ENCODE measurements at regions not wholly inside any gene's neighbourhood (a gene's known extent, or its start where the extent isn't known, plus 50 kb on each side); places are given as distances from the start of the nearest gene placed in this dataset.

DNA sequence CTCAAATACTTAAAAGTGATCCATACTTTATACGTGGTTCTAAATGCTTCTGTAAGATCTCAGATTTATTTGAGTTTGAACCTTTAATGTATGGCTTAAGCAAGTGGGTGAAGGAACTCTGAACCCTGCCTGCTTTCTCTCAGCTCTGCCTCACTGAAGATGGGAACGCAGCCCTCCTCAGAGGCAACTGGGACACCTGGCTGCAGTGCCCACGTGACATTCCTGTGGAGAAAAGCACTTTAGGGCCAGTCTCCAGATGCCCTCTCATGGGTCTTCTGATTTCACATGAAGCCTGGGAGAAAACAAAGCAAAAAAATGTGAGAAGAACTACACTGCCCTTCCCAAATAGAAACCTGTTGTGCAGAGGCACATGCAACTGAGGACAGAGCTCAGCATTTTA lies 242.6 kb upstream of the ANKRD30A start:
- Histone ChIP-seq H3K4me1 (ENCODE audit: insufficient read depth, low read length) (no peaks in the 10 kb centered on the region), H3K9me3 (ENCODE audit: low read depth, low read length) (no peaks in the 10 kb centered on the region), H3K27me3 (ENCODE audit: insufficient read depth, low read length) (peaks cover 4% of the 10 kb centered on the region), H3K27ac (ENCODE audit: low read depth, low read length) (no peak overlapping the region), H3K4me3 (ENCODE audit: insufficient read depth, low read length) (no peak overlapping the region), H3K36me3 (ENCODE audit: insufficient read depth, low read length) (no peaks in the 10 kb centered on the region), H2AFZ (ENCODE audit: low read length) (no peak overlapping the region), H3K4me2 (ENCODE audit: insufficient read depth, low read length) (no peak overlapping the region), H4K20me1 (ENCODE audit: insufficient read depth, low read length) (no peaks in the 10 kb centered on the region), H3K79me2 (ENCODE audit: insufficient read depth, low read length) (no peaks in the 10 kb centered on the region)
- DNase-seq (ENCODE audit: insufficient read length, low spot score, missing footprints) = no peak
- TF ChIP-seq, protein P1, sequence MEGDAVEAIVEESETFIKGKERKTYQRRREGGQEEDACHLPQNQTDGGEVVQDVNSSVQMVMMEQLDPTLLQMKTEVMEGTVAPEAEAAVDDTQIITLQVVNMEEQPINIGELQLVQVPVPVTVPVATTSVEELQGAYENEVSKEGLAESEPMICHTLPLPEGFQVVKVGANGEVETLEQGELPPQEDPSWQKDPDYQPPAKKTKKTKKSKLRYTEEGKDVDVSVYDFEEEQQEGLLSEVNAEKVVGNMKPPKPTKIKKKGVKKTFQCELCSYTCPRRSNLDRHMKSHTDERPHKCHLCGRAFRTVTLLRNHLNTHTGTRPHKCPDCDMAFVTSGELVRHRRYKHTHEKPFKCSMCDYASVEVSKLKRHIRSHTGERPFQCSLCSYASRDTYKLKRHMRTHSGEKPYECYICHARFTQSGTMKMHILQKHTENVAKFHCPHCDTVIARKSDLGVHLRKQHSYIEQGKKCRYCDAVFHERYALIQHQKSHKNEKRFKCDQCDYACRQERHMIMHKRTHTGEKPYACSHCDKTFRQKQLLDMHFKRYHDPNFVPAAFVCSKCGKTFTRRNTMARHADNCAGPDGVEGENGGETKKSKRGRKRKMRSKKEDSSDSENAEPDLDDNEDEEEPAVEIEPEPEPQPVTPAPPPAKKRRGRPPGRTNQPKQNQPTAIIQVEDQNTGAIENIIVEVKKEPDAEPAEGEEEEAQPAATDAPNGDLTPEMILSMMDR (IDR thresholded peaks at IDR 0.05; ENCODE audit: extremely low read depth, low read depth, low read length) = no peak

GRCh38 chr10:36880898-36881297 lies 244.5 kb upstream of the ANKRD30A start:
- TF ChIP-seq, protein P1 (IDR thresholded peaks at IDR 0.05; ENCODE audit: extremely low read depth, low read depth, low read length) = peak; percentile 56
- Histone ChIP-seq H2AFZ (ENCODE audit: low read length) (no peak overlapping the region), H3K4me3 (ENCODE audit: insufficient read depth, low read length) (no peak overlapping the region), H3K9me3 (ENCODE audit: low read depth, low read length) (no peaks in the 10 kb centered on the region), H3K36me3 (ENCODE audit: insufficient read depth, low read length) (no peaks in the 10 kb centered on the region), H3K4me2 (ENCODE audit: insufficient read depth, low read length) (no peak overlapping the region), H3K4me1 (ENCODE audit: insufficient read depth, low read length) (no peaks in the 10 kb centered on the region), H4K20me1 (ENCODE audit: insufficient read depth, low read length) (no peaks in the 10 kb centered on the region), H3K27ac (ENCODE audit: low read depth, low read length) (no peak overlapping the region), H3K27me3 (ENCODE audit: insufficient read depth, low read length) (peaks cover 7% of the 10 kb centered on the region), H3K79me2 (ENCODE audit: insufficient read depth, low read length) (no peaks in the 10 kb centered on the region)
- DNase-seq (ENCODE audit: insufficient read length, low spot score, missing footprints) = no peak

DNA sequence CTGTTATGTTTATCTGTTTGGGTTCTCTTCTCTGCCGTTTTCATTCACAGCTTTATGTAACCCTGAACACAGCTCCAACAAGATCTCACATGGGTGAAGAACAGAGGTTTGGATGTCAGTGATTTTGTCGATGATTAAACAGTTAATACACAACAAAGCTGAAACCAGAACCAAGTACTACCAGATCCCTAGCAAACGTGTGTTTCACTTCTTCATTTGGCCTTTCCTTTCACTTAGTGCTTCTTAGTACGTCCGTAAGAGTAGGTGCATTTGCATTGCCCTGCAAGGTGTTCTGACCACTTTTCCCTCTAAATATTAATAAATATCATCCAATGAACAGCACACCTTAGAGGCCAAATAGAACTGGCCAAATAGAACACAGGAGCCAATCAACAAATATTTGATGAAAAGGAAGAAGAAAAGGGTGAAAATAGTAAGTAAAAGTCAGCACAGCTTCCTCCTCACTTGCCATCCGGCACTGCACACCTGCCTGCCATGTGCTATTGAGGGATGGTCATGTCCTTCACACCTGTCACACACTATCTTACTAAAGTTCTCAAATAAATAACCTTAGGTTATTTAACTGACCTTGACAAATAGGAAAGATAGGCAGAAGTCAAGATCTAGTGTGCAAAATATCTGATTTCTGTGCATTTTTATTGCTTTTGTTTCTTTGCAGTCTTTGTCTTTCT lies 252.6 kb upstream of the ANKRD30A start:
- H3K4me3 ChIP-seq (ENCODE audit: insufficient read depth, low read length) = no peak overlapping the region
- no peaks in the 10 kb centered on the region for H3K36me3 ChIP-seq (ENCODE audit: insufficient read depth, low read length)
- TF ChIP-seq, protein P1 (IDR thresholded peaks at IDR 0.05; ENCODE audit: extremely low read depth, low read depth, low read length) = no peak
- H3K27ac ChIP-seq (ENCODE audit: low read depth, low read length) = no peak overlapping the region
- H2AFZ ChIP-seq (ENCODE audit: low read length) = no peak overlapping the region
- no peaks in the 10 kb centered on the region for H4K20me1 ChIP-seq (ENCODE audit: insufficient read depth, low read length)
- no peak overlapping the region for H3K4me2 ChIP-seq (ENCODE audit: insufficient read depth, low read length)
- DNase-seq (ENCODE audit: insufficient read length, low spot score, missing footprints) = no peak
- H3K79me2 ChIP-seq (ENCODE audit: insufficient read depth, low read length) = no peaks in the 10 kb centered on the region
- H3K4me1 ChIP-seq (ENCODE audit: insufficient read depth, low read length) = no peaks in the 10 kb centered on the region
- no peaks in the 10 kb centered on the region for H3K9me3 ChIP-seq (ENCODE audit: low read depth, low read length)
- H3K27me3 ChIP-seq (ENCODE audit: insufficient read depth, low read length) = peaks cover 6% of the 10 kb centered on the region

DNA sequence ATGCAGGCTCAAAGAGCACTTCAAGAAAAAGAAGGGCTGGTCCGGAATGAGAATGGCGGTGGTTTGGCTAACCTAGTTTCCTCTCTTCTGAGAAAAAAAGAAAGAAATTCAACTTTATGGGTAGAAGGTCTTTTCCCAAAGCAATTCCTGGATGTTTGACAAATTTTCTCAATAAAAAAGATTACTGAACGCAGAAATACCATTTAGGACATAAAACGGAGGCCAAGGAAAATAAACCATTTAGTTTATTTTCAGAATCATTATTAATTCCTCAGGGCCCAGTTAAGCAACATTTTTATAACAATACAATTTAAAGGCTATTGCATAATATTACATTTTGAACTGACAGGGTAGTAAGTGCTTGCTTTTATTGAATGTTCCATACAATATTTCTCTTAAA lies 284.6 kb upstream of the ANKRD30A start:
- H3K4me3 ChIP-seq (ENCODE audit: insufficient read depth, low read length) = no peak overlapping the region
- DNase-seq (ENCODE audit: insufficient read length, low spot score, missing footprints) = no peak
- TF ChIP-seq, protein P1 (IDR thresholded peaks at IDR 0.05; ENCODE audit: extremely low read depth, low read depth, low read length) = no peak
- no peak overlapping the region for H3K27ac ChIP-seq (ENCODE audit: low read depth, low read length)
- no peaks in the 10 kb centered on the region for H4K20me1 ChIP-seq (ENCODE audit: insufficient read depth, low read length)
- no peaks in the 10 kb centered on the region for H3K9me3 ChIP-seq (ENCODE audit: low read depth, low read length)
- no peak overlapping the region for H2AFZ ChIP-seq (ENCODE audit: low read length)
- no peaks in the 10 kb centered on the region for H3K27me3 ChIP-seq (ENCODE audit: insufficient read depth, low read length)
- H3K36me3 ChIP-seq (ENCODE audit: insufficient read depth, low read length) = no peaks in the 10 kb centered on the region
- H3K4me1 ChIP-seq (ENCODE audit: insufficient read depth, low read length) = no peaks in the 10 kb centered on the region
- no peak overlapping the region for H3K4me2 ChIP-seq (ENCODE audit: insufficient read depth, low read length)
- no peaks in the 10 kb centered on the region for H3K79me2 ChIP-seq (ENCODE audit: insufficient read depth, low read length)

All from osteoblast (primary cell).